ENCODE measurements at regions not wholly inside any gene's neighbourhood (a gene's known extent, or its start where the extent isn't known, plus 50 kb on each side); places are given as distances from the start of the nearest gene placed in this dataset.

GRCh38 chr7:52243685-52244084 lies 791.7 kb upstream of the POM121L12 start:
- Histone ChIP-seq H3K23ac (ENCODE audit: insufficient read length) (no peak overlapping the region), H3K79me1 (ENCODE audit: low read depth, low read length) (no peaks in the 10 kb centered on the region), H2BK15ac (ENCODE audit: low read length) (no peak overlapping the region), H3K79me2 (ENCODE audit: control insufficient read depth in 1 of 2, insufficient read depth in 2 of 2, low read length in 2 of 2) (no peaks in the 10 kb centered on the region), H4K20me1 (replicated peaks in 1 of 2; ENCODE audit: control insufficient read depth in 1 of 2, insufficient read depth in 2 of 2, low read length in 2 of 2) (no peaks in the 10 kb centered on the region), H3K4me1 (replicated peaks in 1 of 4; ENCODE audit: control insufficient read depth in 3 of 4, insufficient read depth in 4 of 4, low read length in 3 of 4) (no peaks in the 10 kb centered on the region), H2BK12ac (ENCODE audit: low read depth, low read length) (no peak overlapping the region), H3K14ac (ENCODE audit: insufficient read length) (no peak overlapping the region), H4K5ac (ENCODE audit: insufficient read length, low read depth, low read length) (no peak overlapping the region), H2BK120ac (replicated peaks; ENCODE audit: low read depth, low read length) (no peak overlapping the region), H3K4me2 (ENCODE audit: insufficient read depth in 1 of 2, low read depth in 2 of 2, low read length in 2 of 2) (no peak overlapping the region), H2AK5ac (ENCODE audit: low read depth, low read length) (no peak overlapping the region), H3K36me3 (ENCODE audit: control insufficient read depth in 2 of 4, insufficient read depth in 4 of 4, low read length in 3 of 4) (no peaks in the 10 kb centered on the region; a peak in 1 of 8 replicates), H3K18ac (ENCODE audit: extremely low read depth, low read length) (no peak overlapping the region), H3K27ac (ENCODE audit: low read depth, low read length) (no peak overlapping the region), H3K56ac (replicated peaks; ENCODE audit: insufficient read length, low read depth, low read length) (no peak overlapping the region), H3K23me2 (ENCODE audit: low read depth, low read length) (no peaks in the 10 kb centered on the region), H3K9ac (replicated peaks in 1 of 4; ENCODE audit: extremely low read depth in 1 of 4, low read depth in 3 of 4, low read length in 3 of 4) (no peak overlapping the region), H3K4ac (replicated peaks; ENCODE audit: insufficient read length, low read depth, low read length) (no peak overlapping the region), H4K8ac (ENCODE audit: extremely low read depth, insufficient read depth, low read length) (no peak overlapping the region), H2BK5ac (ENCODE audit: low read depth, low read length) (no peak overlapping the region), H3K9me3 (ENCODE audit: insufficient read depth in 2 of 2, low read depth in 1 of 2, low read length in 1 of 2) (peaks cover 12% of the 10 kb centered on the region in 2 experiments; a peak in 3 of 4 replicates), H2AFZ (ENCODE audit: low read length) (no peak overlapping the region), H3K27me3 (replicated peaks in 1 of 4; ENCODE audit: control insufficient read depth in 3 of 4, extremely low read depth in 1 of 4, insufficient read depth in 3 of 4, low read length in 3 of 4) (no peaks in the 10 kb centered on the region), H2BK20ac (ENCODE audit: low read length) (no peak overlapping the region), H3K4me3 (ENCODE audit: extremely low read depth in 1 of 4, insufficient read depth in 2 of 4, low read depth in 3 of 4, low read length in 4 of 4) (no peak overlapping the region), H4K91ac (replicated peaks; ENCODE audit: insufficient read length, low read length) (no peak overlapping the region)
- FAIRE-seq (no peak), DNase-seq (ENCODE audit: low read depth in 1 of 2, low spot score in 2 of 2) (no peak)
- 87% methylated on average over 3 of the region's 3 CpGs; no CpG with 5 or more reads in 1 of the 2 experiments for WGBS, 2 experiments (ENCODE audit: extremely low coverage in 1 of 2, insufficient coverage in 1 of 2, insufficient read length in 1 of 2, insufficient replicate concordance in 2 of 2, low coverage in 1 of 2, low lambda C conversion rate in 2 of 2, missing lambda C conversion rate in 1 of 2)
- ChIA-PET POLR2A (ENCODE audit: partially characterized antibody) (no interaction called here), CTCF (ENCODE audit: partially characterized antibody) (interaction anchor here (1.9 kb wide), 1 partner anchor 11 kb away, joined by 6 read pairs; no protein-coding TSS in a partner anchor)
- TF ChIP-seq ZNF274 (IDR thresholded peaks at IDR 0.05; ENCODE audit: borderline replicate concordance, extremely low read depth, low read length) (no peak), USF2 (IDR thresholded peaks at IDR 0.05; ENCODE audit: low read length) (no peak), RNF2 (IDR thresholded peaks at IDR 0.05; ENCODE audit: borderline replicate concordance, low read depth, low read length, missing control alignments, poor library complexity, severe bottlenecking) (no peak), BRCA1 (IDR thresholded peaks at IDR 0.05; ENCODE audit: low read depth, low read length) (no peak), SIRT6 (IDR thresholded peaks at IDR 0.05; ENCODE audit: low read length) (no peak), ASH2L (IDR thresholded peaks at IDR 0.05; ENCODE audit: low read length) (no peak), GTF2F1 (IDR thresholded peaks at IDR 0.05; ENCODE audit: borderline replicate concordance, low read depth, low read length) (no peak), CHD1 (IDR thresholded peaks at IDR 0.05; ENCODE audit: low read depth, low read length) (no peak), JUN (IDR thresholded peaks at IDR 0.05; ENCODE audit: low read depth, low read length) (no peak), NRF1 (IDR thresholded peaks at IDR 0.05; ENCODE audit: low read depth, low read length) (no peak), CBX5 (IDR thresholded peaks at IDR 0.05; ENCODE audit: low read depth, low read length) (no peak), SAP30 (IDR thresholded peaks at IDR 0.05; ENCODE audit: insufficient read depth, insufficient replicate concordance, low read length) (no peak), TAF1 (IDR thresholded peaks at IDR 0.05; ENCODE audit: low read depth, low read length) (no peak), CREB1 (IDR thresholded peaks at IDR 0.05) (no peak), SIX5 (IDR thresholded peaks at IDR 0.05; ENCODE audit: low read depth, low read length) (no peak)

Measured in H1 (cell line).